Fibroblast of mammary gland (primary cell): ENCODE measurements at regions not wholly inside any gene's neighbourhood (a gene's known extent, or its start where the extent isn't known, plus 50 kb on each side); places are given as distances from the start of the nearest gene placed in this dataset.

Source experiments
- DNase-seq: peaks from one replicate; pipeline ENCODE4 v3.0.0-alpha.2; 2010; ENCODE audit warnings: low read depth
- H3K4me3 ChIP-seq: 2 replicates; pipeline ENCODE4 v1.5.1; 2011; ENCODE audit warnings: low read depth, mild to moderate bottlenecking, low read length, moderate library complexity; ENCODE audit not compliant: control insufficient read depth
- TF ChIP-seq, protein P1 (sequence below): conservative IDR thresholded peaks from 2 replicates; pipeline ENCODE4 v1.5.1; 2011; ENCODE audit warnings: low read depth, low read length, inconsistent platforms; ENCODE audit not compliant: control insufficient read depth, insufficient read depth

DNA sequence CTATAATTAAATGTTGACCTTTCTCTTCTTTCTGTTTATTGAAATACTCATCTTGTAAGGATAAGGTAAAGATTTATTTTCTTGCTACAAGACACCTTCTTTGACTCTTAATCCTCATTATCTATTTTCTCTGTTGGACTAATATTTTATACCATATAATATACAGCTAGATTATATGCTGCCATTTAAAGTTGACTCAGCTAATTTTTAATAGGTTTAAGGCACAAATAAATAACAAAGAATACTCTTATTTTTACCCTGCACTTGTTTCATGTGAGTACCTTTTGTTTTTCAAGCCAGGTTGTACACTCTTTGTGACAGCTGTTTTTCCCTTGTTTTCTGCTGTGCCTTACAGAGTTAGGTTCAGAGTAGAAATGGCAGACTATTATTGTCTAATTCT is 83.9 kb upstream of the ASCC3 start:
- TF ChIP-seq, protein P1, sequence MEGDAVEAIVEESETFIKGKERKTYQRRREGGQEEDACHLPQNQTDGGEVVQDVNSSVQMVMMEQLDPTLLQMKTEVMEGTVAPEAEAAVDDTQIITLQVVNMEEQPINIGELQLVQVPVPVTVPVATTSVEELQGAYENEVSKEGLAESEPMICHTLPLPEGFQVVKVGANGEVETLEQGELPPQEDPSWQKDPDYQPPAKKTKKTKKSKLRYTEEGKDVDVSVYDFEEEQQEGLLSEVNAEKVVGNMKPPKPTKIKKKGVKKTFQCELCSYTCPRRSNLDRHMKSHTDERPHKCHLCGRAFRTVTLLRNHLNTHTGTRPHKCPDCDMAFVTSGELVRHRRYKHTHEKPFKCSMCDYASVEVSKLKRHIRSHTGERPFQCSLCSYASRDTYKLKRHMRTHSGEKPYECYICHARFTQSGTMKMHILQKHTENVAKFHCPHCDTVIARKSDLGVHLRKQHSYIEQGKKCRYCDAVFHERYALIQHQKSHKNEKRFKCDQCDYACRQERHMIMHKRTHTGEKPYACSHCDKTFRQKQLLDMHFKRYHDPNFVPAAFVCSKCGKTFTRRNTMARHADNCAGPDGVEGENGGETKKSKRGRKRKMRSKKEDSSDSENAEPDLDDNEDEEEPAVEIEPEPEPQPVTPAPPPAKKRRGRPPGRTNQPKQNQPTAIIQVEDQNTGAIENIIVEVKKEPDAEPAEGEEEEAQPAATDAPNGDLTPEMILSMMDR: no peak
- DNase-seq: no peak
- no peak overlapping the region for H3K4me3 ChIP-seq

DNA sequence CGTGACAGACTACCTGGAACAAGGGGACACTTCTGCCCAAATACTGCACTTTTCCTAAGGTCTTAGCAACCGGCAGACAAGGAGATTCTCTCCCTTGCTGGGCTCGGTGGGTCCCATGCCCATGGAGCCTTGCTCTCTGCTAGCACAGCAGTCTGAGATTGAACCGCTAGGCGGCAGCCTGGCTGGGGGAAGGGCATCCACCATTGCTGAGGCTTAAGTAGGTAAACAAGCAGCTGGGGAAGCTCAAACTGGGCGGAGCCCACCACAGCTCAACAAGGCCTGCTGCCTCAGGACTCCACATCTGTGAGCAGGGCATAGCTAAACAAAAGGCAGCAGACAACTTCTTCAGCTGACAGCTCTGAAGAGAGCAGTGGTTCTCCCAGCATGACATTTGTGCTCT is 87.8 kb upstream of the ASCC3 start:
- no peak overlapping the region for H3K4me3 ChIP-seq
- no peak for DNase-seq
- TF ChIP-seq, protein P1: no peak

DNA sequence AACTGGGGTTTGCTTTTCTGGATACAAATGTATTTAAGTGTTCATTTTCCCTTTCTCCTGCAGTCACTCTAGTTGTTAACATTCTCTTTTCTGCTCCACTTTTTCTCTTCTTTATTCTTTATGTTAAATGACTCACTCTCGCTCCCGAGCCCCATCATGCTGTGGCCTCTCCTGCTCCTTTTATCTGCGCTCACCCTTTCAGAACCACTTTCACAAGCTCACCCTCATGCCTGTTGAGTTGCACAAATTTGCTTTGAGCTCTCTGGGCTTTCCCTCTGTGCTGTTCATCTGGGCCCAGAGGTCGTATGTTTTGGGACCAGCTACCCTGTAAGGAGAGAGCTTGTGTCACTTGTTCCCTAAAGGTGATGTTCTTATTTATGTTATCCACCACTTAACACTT is 98.1 kb upstream of the ASCC3 start:
- TF ChIP-seq, protein P1: no peak

DNA sequence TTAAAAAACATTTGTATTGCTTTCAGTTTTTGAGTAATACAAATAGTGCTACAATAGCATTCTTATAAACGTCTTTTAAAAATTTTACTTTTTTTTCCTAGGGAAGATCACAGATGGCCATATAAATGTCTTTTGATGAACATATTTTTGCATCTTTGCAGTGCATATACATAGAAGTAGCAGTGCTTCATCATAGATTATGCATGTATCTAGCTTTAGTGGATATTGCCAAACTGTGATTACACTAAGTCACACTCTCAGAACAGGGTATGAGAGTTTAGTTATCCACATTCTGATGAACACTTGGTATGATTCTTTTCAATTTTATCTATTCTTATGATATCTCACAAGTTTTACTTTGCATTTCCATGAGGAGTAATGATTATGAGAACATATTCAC is 99.8 kb upstream of the ASCC3 start:
- TF ChIP-seq, protein P1: no peak
- DNase-seq: no peak
- no peak overlapping the region for H3K4me3 ChIP-seq

More for the DNA sequence above, 98.1 kb upstream of the ASCC3 start:
- H3K4me3 ChIP-seq: no peak overlapping the region
- no peak for DNase-seq

DNA sequence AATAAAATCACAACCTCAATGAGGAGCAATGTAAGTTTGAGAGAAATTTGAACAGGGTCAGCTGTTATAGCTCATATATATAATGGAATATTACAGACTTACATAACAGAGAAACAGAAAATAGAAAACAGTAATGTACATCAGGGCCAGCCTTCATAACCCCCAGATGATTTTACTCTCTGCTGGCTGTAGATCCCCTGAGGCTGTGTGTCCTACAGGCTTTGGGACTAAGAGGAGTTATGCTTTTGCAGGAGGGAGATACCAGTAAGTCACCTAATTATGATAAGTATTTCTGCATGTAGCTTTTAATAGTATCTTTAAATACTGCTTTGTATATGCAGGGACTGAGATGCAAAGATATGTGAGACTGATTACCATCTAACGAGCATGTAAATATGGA is 105.8 kb upstream of the ASCC3 start:
- DNase-seq: no peak
- no peak overlapping the region for H3K4me3 ChIP-seq
- TF ChIP-seq, protein P1: no peak

DNA sequence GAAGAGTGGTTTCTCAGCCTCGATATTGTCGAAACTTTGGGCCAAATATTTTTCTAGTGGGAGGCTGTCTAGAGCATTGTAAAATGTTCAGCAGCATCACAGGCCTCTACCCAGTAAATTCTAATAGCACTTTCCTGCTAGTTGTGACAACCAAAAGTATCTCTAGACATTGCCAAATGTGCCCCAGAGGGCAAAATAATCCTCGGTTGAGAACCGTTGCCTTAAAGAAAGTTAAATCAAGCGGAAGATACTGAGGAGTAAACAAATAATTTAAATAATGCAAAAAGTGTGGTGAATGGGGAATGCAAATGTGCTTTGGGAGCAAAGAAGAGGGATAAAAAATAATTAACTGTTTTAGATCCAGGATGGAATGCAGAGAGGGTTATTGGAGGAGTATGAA is 106.4 kb upstream of the ASCC3 start:
- no peak overlapping the region for H3K4me3 ChIP-seq
- TF ChIP-seq, protein P1: no peak

DNA sequence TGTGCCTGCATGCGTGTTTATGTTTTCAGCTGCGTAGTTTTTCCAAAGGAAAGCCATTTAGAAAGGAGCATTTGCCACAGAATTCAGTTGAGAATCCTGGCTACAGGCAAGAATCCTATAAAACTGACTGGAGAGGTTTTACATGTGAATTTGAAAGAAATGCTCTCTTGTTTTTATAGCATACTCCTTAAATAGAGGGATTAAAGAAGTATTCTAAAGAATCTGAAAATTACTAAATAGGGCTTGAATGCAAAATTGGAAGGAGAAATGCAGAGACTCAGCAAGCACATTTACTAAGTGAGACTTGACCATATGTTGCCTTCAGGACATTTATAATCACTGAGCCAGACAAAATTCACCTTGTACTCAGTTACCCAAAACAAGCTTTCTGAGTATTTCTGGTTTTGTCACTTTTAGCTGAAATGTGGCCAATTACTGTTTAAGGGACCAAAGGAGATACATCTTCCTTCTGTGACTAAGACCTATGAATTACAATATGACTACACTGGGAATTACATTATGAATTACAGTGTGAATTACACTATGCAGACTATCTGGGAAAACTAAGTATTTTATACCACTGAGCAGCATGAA is 107.4 kb upstream of the ASCC3 start:
- no peak for DNase-seq
- H3K4me3 ChIP-seq: no peak overlapping the region
- TF ChIP-seq, protein P1: no peak

More for the DNA sequence above, 106.4 kb upstream of the ASCC3 start:
- no peak for DNase-seq
